ENCODE measurements at regions not wholly inside any gene's neighbourhood (a gene's known extent, or its start where the extent isn't known, plus 50 kb on each side); places are given as distances from the start of the nearest gene placed in this dataset.

GRCh38 chr9:108743901-108744371 is 111.8 kb downstream of the ACTL7B start (continued):
- TF ChIP-seq THAP9 (CRISPR knock-in tag; IDR thresholded peaks at IDR 0.05; ENCODE audit: borderline replicate concordance) (peak; percentile 47; the same call in 1 of the 2 replicates), TCF12 (IDR thresholded peaks at IDR 0.05) (no peak), TCF12 (CRISPR knock-in tag; IDR thresholded peaks at IDR 0.05) (no peak), ZNF501 (CRISPR knock-in tag; IDR thresholded peaks at IDR 0.05) (no peak), ZNF615 (CRISPR knock-in tag; IDR thresholded peaks at IDR 0.05; ENCODE audit: borderline replicate concordance) (0 out of 2 replicates have a peak, but pooled peaks have one; percentile 33), PLSCR1 (CRISPR knock-in tag; IDR thresholded peaks at IDR 0.05; ENCODE audit: borderline replicate concordance) (no peak), ZNF720 (CRISPR knock-in tag; IDR thresholded peaks at IDR 0.05) (no peak), DNMT3B (CRISPR knock-in tag; conservative IDR thresholded peaks at IDR 0.05) (no peak), ZNF451 (CRISPR knock-in tag; IDR thresholded peaks at IDR 0.05) (no peak), ZNF772 (CRISPR knock-in tag; IDR thresholded peaks at IDR 0.05) (no peak), ZMAT5 (CRISPR knock-in tag; IDR thresholded peaks at IDR 0.05; ENCODE audit: borderline replicate concordance, low read depth) (no peak), MAX (IDR thresholded peaks at IDR 0.05) (peak; percentile 87), DBP (CRISPR knock-in tag; IDR thresholded peaks at IDR 0.05; ENCODE audit: not compliant biosample characterization) (no peak), SP5 (CRISPR knock-in tag; IDR thresholded peaks at IDR 0.05; ENCODE audit: borderline replicate concordance, low read depth) (0 out of 2 replicates have a peak, but pooled peaks have one; percentile 39), SALL2 (CRISPR knock-in tag; IDR thresholded peaks at IDR 0.05) (no peak), NR2F6 (IDR thresholded peaks at IDR 0.05) (no peak), NR2F6 (CRISPR knock-in tag; IDR thresholded peaks at IDR 0.05) (peak; percentile 40; the same call in 1 of the 2 replicates), SRY (CRISPR knock-in tag; IDR thresholded peaks at IDR 0.05) (no peak), ZNF44 (CRISPR knock-in tag; IDR thresholded peaks at IDR 0.05) (no peak), FOSL2 (CRISPR knock-in tag; IDR thresholded peaks at IDR 0.05) (peak; percentile 24; the same call in 1 of the 2 replicates), GATA4 (IDR thresholded peaks at IDR 0.05; ENCODE audit: borderline replicate concordance, low read depth) (no peak), LCORL (IDR thresholded peaks at IDR 0.05) (no peak), LCORL (CRISPR knock-in tag; IDR thresholded peaks at IDR 0.05) (no peak), TFDP2 (CRISPR knock-in tag; IDR thresholded peaks at IDR 0.05) (no peak), ZNF737 (CRISPR knock-in tag; IDR thresholded peaks at IDR 0.05; ENCODE audit: borderline replicate concordance) (no peak), PRMT3 (CRISPR knock-in tag; IDR thresholded peaks at IDR 0.05; ENCODE audit: borderline replicate concordance, low read depth) (no peak), ZSCAN29 (CRISPR knock-in tag; conservative IDR thresholded peaks at IDR 0.05) (no peak), SP4 (CRISPR knock-in tag; IDR thresholded peaks at IDR 0.05) (no peak)

Data from HepG2 (cell line).